Heart left ventricle (tissue), 16 donors: ENCODE measurements at regions not wholly inside any gene's neighbourhood (a gene's known extent, or its start where the extent isn't known, plus 50 kb on each side); places are given as distances from the start of the nearest gene placed in this dataset.

ENCODE experiments used
- ATAC-seq, 4 donors: fragments of 200-7000 bp; cut with Tn5 transposase; one replicate each; pipeline ENCODE4 v1.9.1; 2020 to 2022; ENCODE audit warnings: moderate library complexity in 4 of 4, mild to moderate bottlenecking in 3 of 4, moderate number of reproducible peaks in 1 of 4
- DNase-seq, 5 donors: peaks; one replicate each; pipeline ENCODE4 v3.0.0-alpha.2; 2020
- H3K27ac ChIP-seq, 12 donors: fragments of 200-600 bp; sonication (generic) in 4 of 12; one replicate each; pipeline versions ENCODE4 v1.5.0 to v1.8.0; 2016 to 2022; ENCODE audit warnings: mild to moderate bottlenecking in 2 of 12
- H3K27me3 ChIP-seq, 9 donors: fragments of 200-600 bp; sonication (generic) in 2 of 9; one replicate each; pipeline versions ENCODE4 v1.5.1 to v1.8.0; 2016 to 2022; ENCODE audit warnings: mild to moderate bottlenecking in 3 of 9
- H3K36me3 ChIP-seq, 9 donors: fragments of 200-600 bp; sonication (generic) in 2 of 9; one replicate each; pipeline versions ENCODE4 v1.5.0 to v1.8.0; 2018 to 2022; ENCODE audit warnings: mild to moderate bottlenecking in 2 of 9
- H3K4me1 ChIP-seq, 12 donors: fragments of 200-600 bp; sonication (generic) in 4 of 12; one replicate each; pipeline versions ENCODE4 v1.5.0 to v1.8.0; 2016 to 2022; ENCODE audit warnings: mild to moderate bottlenecking in 3 of 12
- H3K4me3 ChIP-seq, 12 donors: fragments of 200-600 bp; sonication (generic) in 4 of 12; one replicate each; pipeline versions ENCODE4 v1.5.0 to v1.8.0; 2017 to 2022; ENCODE audit warnings: mild to moderate bottlenecking in 9 of 12, moderate library complexity in 4 of 12
- H3K9me3 ChIP-seq, 12 donors: fragments of 200-600 bp; sonication (generic) in 4 of 12; one replicate each; pipeline versions ENCODE4 v1.5.0 to v1.8.0; 2016 to 2022; ENCODE audit warnings: mild to moderate bottlenecking in 1 of 12
- CTCF ChIP-seq, 12 donors: fragments of 200-600 bp; sonication (generic) in 4 of 12; IDR thresholded peaks; one replicate each; pipeline versions ENCODE4 v1.5.0 to v1.8.0; 2018 to 2022; ENCODE audit warnings: antibody characterized with exemption in 12 of 12, mild to moderate bottlenecking in 5 of 12
- POLR2A ChIP-seq, 2 donors: fragments of 450-650 bp; IDR thresholded peaks; one replicate each; pipeline ENCODE4 v1.6.1; 2017; ENCODE audit warnings: antibody characterized with exemption in 2 of 2, mild to moderate bottlenecking in 2 of 2, moderate library complexity in 2 of 2
- WGBS, 4 donors: extraction: QIAGEN DNeasy Blood & Tissue Kit in 2 of 4; methylation state at CpG; one replicate each; pipeline versions ENCODE4 v1.1.5 to v1.1.7; 2013 to 2018; 5-methylcytosine and 5-hydroxymethylcytosine counted together
- intact Hi-C, 10 donors: fragments of 100-400 bp; cut with DNase I; formaldehyde crosslinking; loops; one replicate each; pipeline versions ENCODE4 v1.11.1 to v1.14.2; 2022
- donor health status: ischemic (EF 13 %, LVEDD 7.1; RV severe dilation, severe dysfunction).
- donor health status: healthy with polysubstance abuse.
- donor health status: DM: no; HTN: yes; CAD: no.
- donor health status: DM: no; HTN: no; CAD: no.
- donor health status: ischemic (EF 25% LVEDD 6.9; RV normal size, moderate dysfunction).
- donor health status: ischemic (EF 25% LVEDD 5.7; RV mildly dilated, moderate dysfunction).
- donor health status: healthy.
- donor health status: DM: yes; HTN: yes; CAD: no.
- donor health status: ischemic (EF 35%, LVEDD 5.7; RV mildly dilated, moderate dysfunction).
- donor health status: nonischemic (EF 11% LVEDD 7.7; RV severe dilation, severe dysfunction).
- donor health status: DM: yes; HTN: yes; CAD: no.
- donor health status: PGD.
- donor health status: ischemic (EF 29% LVEDD 5.4; RV normal size, mild dysfunction).
- donor health status: nonischemic (EF 23%, LVEDD 6.1; RV moderate dilation, normal function).

GRCh38 chr2:56613254-56613653 is 429.5 kb downstream of the CCDC85A start:
- no peaks in the 10 kb centered on the region for H3K4me1 ChIP-seq
- DNase-seq = no peak
- no peak overlapping the region for H3K27ac ChIP-seq
- H3K36me3 ChIP-seq = no peaks in the 10 kb centered on the region
- H3K27me3 ChIP-seq = no peaks in the 10 kb centered on the region
- WGBS, 4 donors = 67 to 80% (median 75%) methylated on average over 1 of the region's 1 CpG
- intact Hi-C loops = loop anchor here in 1 of 10 donors (10.0 kb wide), 1 partner anchor 692 kb away; no protein-coding TSS in a partner anchor
- H3K4me3 ChIP-seq = no peak overlapping the region
- H3K9me3 ChIP-seq = peaks cover 0 to 4% (median 0%) of the 10 kb centered on the region in 12 donors
- no peak for ATAC-seq
- TF ChIP-seq POLR2A (IDR thresholded peaks at IDR 0.05) (no peak), CTCF (IDR thresholded peaks at IDR 0.05) (no peak)

GRCh38 chr2:56613920-56614319 is 430.1 kb downstream of the CCDC85A start:
- Histone ChIP-seq H3K4me1 (no peaks in the 10 kb centered on the region), H3K27me3 (no peaks in the 10 kb centered on the region), H3K36me3 (no peaks in the 10 kb centered on the region), H3K9me3 (peaks cover 0 to 9% (median 0%) of the 10 kb centered on the region in 12 donors), H3K4me3 (no peak overlapping the region), H3K27ac (no peak overlapping the region)
- DNase-seq (no peak), ATAC-seq (no peak)
- intact Hi-C loops = loop anchor here in 1 of 10 donors (10.0 kb wide), 1 partner anchor 691 kb away; no protein-coding TSS in a partner anchor
- 89 to 100% (median 94%) methylated on average over 1 of the region's 1 CpG for WGBS, 4 donors
- TF ChIP-seq CTCF (IDR thresholded peaks at IDR 0.05) (no peak), POLR2A (IDR thresholded peaks at IDR 0.05) (no peak)

- H3K36me3 ChIP-seq = no peaks in the 10 kb centered on the region
- no peaks in the 10 kb centered on the region for H3K27me3 ChIP-seq
- H3K9me3 ChIP-seq = peaks cover 0 to 8% (median 0%) of the 10 kb centered on the region in 12 donors
- ATAC-seq = no peak
- no peak for TF ChIP-seq POLR2A (IDR thresholded peaks at IDR 0.05)
- TF ChIP-seq CTCF (IDR thresholded peaks at IDR 0.05) = no peak
- no peaks in the 10 kb centered on the region for H3K4me1 ChIP-seq
- no peak for DNase-seq
- H3K27ac ChIP-seq = no peak overlapping the region
- intact Hi-C loops = loop anchor here in 1 of 10 donors (10.0 kb wide), 1 partner anchor 689 kb away; no protein-coding TSS in a partner anchor
- WGBS, 4 donors = 53 to 90% (median 80%) methylated on average over 3 of the region's 3 CpGs
- H3K4me3 ChIP-seq = no peak overlapping the region
Observed at GRCh38 chr2:56615760-56616159, 432.0 kb downstream of the CCDC85A start.

GRCh38 chr2:56624181-56624580 is 440.4 kb downstream of the CCDC85A start:
- intact Hi-C loops = no loop called here

More at GRCh38 chr2:56624181-56624580, 440.4 kb downstream of the CCDC85A start:
- ATAC-seq (no peak), DNase-seq (no peak)
- 85 to 93% (median 86%) methylated on average over 1 of the region's 1 CpG for WGBS, 4 donors
- Histone ChIP-seq H3K4me3 (no peak overlapping the region), H3K9me3 (peaks cover 0 to under 1% (median 0%) of the 10 kb centered on the region in 12 donors), H3K36me3 (no peaks in the 10 kb centered on the region), H3K4me1 (no peaks in the 10 kb centered on the region), H3K27ac (no peak overlapping the region), H3K27me3 (no peaks in the 10 kb centered on the region)
- TF ChIP-seq CTCF (IDR thresholded peaks at IDR 0.05) = no peak
- no peak for TF ChIP-seq POLR2A (IDR thresholded peaks at IDR 0.05)
